ENCODE measurements at regions not wholly inside any gene's neighbourhood (a gene's known extent, or its start where the extent isn't known, plus 50 kb on each side); places are given as distances from the start of the nearest gene placed in this dataset.
"Not testable (repeated sequence)": the region's sequence is repeated elsewhere in the genome, so short reads cannot be mapped to it uniquely, and the experiment has no call there.

DNA sequence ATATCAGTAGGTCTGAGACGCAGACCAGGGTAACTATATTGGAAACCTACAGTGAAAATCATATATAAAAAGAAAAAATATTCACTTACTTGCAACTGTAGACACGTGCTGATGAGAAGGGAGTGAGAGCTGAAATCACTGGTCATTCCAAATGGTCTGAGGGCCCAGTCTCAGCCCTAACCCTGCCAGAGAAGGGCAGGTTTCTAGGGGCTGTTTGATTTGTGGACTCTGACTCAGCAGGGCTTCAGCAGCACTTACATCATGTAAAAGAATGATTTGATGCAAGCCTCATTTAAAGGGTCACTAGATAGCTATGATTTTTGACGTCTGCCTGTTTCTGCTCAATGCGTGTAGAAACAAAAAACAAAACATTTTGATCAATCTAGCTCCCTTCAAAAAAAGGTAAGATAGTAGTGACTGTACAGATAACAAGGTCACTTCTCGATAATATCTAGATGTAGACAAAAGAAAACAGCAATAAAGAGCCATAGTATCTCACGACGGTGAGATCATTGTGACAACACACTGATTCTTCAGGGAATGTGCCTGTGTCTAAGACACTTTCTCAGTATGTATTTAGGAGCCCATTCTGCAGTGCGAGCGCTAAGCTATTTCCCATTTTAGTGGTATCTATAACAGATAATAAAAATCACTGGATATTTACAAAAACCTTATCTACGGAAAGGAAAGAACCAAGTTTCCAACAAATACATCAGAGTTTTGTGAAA is 307.2 kb downstream of the HIVEP2 start:
- DNase-seq: no peak

DNA sequence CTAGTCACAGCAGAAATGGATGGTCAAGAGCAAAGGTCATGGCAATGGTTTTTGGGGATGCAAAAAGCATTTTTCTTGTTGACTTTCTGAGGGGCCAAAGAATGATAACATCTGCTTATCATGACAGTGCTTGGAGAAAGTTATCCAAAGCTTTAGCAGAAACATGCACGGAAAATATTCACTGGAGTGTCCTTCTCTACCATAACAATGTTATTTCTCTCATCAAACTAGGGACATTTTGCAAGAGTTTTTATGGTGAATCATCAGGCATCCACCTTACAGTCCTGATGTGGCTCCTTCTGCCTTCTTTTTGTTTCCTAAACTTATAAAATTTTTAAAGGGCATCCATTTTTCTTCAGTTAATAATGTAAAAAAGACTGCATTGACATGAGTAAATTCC is 302.3 kb downstream of the HIVEP2 start:
- DNase-seq: no peak

DNA sequence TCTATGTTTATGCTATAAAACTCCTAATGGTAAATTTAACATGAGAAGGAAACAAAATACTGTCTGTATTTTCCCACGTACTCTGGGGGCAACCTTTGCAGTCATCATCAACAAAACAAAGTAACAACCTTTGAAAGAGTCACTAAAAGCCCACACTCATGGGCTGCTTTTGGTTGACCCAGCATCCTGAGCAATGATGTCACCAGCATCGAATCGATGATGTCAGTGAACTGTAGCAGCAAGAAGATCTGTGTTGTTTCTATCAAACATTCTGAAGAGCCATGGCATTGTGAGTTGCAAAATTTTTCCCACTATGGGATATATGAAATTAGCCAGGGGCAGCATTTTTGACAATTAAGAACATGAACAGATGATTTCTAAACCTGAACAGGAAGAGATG is 300.1 kb downstream of the HIVEP2 start:
- no peak for DNase-seq

GRCh38 chr6:142645663-142646062 is 299.3 kb downstream of the HIVEP2 start:
- DNase-seq: no peak

DNA sequence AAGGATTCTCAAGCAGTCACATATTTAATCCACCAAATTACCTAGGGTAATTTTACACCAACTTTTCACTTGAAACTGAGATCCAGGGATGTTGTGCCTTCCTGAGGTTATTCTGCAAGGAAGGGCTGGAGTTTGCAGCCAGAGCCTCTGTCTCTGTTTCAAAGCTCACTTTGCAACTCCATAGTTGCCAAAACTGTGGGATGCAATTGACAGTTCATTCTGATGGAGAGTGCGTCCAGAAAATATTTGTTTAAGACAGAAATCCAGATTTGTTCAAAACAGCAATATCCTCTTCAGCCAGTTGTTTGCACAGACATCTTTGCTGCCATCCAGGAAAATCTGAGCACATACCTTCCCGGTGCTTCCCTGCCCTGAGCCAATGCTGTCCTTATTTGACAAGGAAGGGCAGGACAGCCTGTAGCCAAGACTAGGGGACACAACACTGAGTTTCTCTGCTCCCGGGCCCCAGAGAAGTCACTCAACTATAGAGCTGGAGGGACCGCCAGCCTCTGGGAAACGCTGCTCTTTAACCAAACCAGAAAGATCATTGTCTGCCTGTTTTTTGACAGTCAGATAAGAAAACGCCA is 297.4 kb downstream of the HIVEP2 start:
- DNase-seq: no peak

DNA sequence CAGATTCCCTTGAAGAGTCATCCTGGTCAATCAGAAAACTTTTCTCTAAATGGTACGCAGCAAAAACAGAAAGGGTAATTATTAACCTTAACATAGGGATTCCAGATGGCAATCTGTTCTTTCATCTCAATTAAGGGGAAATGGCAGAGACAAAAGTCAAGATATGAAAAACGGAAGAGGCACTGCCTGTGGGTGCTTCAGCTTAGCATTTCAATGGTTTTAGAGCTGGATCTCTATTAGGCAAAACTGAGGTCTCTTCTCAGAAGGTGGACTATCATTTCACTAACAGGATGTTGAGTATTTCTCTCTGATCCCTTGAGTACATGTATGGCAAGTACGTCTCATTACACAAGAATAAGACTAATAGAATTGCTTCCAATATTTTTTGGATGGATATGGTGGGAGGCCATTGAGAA is 296.9 kb downstream of the HIVEP2 start:
- DNase-seq: no peak

DNA sequence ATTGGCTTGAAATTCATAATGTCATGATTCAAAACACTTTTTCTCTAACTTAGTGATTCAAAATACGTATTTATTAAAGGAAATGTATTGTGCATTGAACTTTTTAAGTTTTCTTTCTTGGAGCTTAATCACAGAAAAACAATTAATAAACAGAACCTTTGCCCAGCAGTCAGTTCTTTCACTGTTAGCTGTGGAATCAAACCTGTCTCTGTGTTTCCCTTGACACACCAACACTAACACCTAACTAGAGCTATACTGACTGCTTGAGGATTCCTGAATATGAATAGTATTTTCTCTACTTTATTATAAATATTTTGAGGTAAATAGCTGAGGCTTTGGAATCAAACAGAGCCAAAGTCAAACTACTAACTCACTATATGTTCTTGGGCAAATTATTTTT is 296.4 kb downstream of the HIVEP2 start:
- DNase-seq: no peak

- DNase-seq: not testable (repeated sequence)
Measured at GRCh38 chr6:142649438-142650234, 295.3 kb downstream of the HIVEP2 start.

DNA sequence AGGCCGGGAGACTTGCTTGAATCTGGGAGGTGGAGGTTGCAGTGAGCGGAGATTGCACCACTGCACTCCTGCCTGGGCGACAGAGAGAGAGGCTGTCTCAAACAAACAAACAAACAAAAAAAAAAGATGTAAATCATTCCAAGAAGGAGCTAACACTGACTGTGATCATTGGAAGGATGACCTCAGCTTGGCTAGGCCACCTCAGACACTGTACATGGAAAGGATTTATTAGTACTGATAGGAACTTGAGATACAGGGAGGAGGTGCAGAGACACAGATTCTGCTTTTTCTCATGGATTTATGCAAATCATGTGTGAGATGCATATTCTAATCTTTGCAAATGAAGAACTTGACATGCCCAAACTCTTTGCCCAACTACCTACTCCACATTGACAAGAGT is 293.6 kb downstream of the HIVEP2 start:
- DNase-seq: no peak

DNA sequence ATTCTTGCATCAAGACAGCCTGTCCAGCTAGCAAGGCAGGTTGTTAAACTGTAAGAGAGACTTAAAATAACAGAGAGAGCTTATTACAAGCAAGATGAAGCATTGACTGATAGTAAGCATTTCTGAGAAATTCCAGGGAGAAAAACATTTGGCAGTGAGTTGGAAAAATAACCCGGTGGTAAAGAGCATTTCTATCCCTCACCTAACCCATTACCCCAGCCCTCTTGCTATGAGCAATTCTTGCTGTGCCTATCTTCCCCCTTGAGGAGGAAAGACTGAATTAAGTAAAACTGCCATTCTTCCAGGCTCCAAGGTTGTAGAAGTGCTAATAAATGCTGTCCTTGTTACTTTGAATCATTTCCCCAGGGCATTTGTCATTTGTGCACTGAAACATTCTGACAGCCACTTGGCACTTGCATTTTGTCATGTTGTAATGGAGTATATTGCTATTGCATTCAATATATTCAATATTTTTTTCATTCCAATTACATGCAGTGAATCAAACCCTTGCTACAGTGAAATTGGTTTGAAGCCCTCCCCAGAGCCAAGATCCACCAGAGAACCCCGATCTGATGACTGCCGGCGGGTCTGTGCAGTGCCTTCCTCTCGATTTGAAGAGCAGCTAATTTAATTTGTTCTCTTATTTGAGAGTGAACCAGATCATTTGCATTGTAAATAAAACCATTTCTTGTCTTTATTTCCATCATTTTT is 291.1 kb downstream of the HIVEP2 start:
- DNase-seq: no peak

DNA sequence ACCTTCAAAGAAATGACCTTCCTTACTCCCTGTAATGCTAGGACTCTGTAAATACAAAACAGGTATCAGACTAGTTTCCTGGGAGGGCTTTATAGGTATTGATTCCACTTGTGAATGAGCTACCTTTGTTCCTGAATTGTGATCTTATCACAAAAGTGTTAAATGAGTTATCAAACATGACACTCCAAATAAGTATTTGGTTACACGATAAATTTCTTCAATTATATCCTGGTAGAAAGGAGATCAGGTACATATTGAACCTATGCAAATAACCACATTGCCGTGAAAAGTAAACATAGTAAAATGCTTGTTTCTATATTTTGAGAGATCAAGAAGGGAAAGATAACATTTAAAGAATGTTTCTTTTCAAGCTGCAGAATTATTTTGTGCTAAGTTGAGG is 285.3 kb downstream of the HIVEP2 start:
- no peak for DNase-seq

- no peak for DNase-seq
Measured at GRCh38 chr6:142665393-142665792, 279.6 kb downstream of the HIVEP2 start.

DNA sequence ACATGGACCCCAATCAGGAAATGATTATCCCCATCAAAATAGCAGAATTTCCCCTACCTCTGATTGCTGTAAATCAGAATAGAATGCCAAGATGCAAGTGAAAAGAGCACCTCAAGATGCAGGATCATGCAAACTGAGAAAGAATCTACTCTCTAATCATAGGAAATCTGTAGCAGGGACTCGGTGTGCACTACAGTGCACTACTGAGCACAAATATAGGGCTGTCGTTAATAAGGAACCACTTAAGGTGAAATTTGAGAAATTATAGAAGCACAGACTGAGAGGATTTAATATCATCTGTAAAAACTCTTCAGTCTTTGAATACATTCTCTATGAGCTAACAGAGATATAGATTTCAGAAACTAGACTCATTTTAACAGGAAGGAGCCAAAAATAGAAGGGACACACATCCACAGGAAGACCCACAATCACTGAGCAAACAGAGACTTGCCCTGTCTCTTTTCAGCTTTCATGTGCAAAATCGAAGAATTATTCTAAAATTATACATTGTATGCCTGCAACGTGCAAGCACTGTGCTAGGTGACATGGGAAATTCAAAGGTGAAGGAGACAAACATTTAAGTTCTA is 278.3 kb downstream of the HIVEP2 start:
- no peak for DNase-seq

DNA sequence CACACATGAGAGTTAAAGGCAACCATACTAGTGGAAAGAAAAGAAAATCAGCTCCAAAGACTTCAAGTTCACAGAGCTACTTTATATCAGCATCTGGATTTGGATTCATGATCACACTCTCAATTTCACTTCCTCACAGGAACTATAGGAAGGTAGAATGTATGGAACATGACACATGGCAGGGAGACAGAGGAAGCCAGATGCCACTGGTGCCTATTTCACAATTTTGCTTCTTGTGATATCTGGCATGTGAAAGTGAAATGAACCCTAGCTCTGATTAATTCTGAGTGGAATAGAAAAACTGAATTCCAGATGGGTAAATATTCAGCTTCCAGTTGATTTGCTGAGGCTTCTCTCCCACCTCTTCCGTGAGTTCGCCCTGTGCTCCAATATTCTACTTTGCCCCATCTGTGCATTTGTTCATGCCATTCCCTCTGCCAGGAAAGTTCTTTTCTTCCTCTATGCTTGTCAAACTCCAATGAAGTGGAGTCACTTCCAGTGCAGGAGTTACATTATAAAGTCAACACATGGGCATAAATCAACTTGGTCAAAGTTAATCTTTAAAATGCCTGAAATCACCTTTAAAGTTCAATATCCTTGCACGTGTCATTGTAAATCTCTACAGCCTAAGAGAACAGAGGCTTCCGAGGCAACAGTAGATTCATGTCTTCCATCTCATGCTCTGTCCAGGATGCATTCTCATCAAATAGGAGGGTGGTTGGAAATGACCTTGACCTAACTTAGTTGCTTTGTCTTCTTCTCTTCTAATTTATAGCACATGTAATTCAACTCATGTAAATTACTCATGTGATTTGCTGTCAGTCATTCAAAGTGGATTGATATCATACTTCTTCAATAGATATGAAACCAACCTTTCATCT is 275.3 kb downstream of the HIVEP2 start:
- DNase-seq: no peak

GRCh38 chr6:142671791-142672190 is 273.2 kb downstream of the HIVEP2 start:
- no peak for DNase-seq

DNA sequence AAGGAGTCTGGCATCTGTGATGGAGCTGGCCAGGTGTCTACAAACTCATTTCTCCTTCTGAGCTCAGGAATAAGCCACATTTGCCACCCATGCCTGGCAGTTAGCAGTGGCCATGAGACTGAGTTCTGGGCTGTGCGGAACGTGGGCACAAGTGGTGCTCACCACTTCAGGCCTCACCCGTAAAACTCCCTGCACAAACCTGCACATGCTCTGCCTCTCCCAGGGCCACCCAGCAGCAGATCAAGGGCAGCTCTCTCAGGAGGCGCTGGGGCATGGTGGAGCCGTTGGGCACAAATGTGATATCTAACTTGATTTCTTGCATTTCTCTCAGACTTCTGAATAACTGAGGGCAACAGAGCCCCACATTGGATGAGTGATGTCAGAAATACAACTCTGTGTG is 269.5 kb downstream of the HIVEP2 start:
- no peak for DNase-seq

DNA sequence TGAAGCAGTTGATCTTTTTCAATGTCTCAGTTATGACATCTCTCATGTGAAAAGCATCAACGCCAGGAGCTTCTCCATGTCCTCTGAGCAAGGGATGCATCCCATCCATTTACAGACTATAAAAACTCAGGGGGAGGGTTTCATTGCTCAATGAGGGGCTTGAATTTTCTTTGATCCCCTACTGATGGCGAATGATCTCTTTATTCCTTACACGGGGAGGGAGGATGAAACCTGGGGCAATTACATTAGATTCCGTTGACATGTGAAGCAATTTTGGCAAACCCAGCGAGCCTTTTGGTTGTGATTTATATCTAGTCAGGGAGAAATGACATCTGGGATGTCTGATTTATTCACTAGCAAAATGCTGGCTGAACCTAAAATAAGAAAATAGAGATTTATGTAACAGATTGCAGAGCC is 268.9 kb downstream of the HIVEP2 start:
- DNase-seq: no peak

- DNase-seq: no peak
Measured at GRCh38 chr6:142676647-142677192, 268.3 kb downstream of the HIVEP2 start.

DNA sequence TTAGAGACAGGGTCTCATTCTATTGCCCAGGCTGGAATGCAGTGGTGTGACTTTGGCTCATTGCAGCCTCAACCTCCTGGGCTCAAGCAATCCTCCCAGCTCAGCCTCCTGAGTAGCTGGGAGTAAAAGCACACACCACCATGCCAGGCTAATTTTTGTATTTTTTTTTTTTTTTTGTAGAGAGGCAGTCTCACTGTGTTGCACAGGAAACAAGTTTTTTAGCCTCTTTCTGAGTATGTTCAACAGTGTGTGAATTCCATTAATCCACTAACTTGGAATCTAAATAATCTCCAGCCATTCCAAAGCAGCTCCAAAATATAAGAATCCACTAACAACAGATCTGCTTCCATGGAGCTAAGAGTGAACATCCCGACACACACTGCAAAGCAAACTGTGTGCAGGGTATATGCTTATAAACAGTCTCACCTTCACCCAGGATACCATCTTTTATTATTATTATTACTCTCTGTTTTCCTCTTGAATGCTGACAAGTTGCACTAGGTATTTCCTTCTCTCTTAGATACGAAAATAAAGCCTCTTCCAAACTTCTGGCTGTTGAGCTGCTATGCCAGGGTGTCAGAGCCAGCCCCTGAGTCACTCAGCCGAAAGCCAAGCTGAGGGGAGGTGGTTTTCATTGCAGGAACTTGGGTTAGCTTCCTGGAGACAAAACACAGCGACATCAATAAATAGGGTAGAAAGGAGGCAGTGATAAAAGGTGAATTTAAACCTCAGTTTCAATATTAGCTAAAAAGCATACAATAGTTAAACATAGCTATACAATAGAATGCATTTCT is 264.9 kb downstream of the HIVEP2 start:
- DNase-seq: no peak

GRCh38 chr6:142681099-142681498 is 263.9 kb downstream of the HIVEP2 start:
- no peak for DNase-seq

DNA sequence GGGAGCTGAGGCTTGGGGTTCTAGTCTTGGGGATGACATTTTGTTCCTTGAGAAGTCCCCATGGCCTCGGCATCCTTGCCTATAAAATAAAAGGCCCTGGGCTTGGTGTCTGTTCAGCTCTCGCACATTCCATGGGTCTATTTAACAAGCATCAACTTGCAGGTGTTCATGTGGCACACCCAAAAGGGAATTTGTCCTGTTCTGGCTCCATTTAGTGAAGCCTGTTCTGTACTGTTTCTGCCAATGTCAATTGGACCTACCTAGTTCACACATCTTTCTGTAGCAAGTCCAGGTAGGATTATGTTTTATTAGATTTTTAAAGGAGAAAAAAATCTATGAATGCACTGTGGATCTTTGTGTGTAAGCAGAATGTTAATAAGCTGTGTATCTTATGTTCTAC is 262.0 kb downstream of the HIVEP2 start:
- no peak for DNase-seq
